ENCODE measurements at regions not wholly inside any gene's neighbourhood (a gene's known extent, or its start where the extent isn't known, plus 50 kb on each side); places are given as distances from the start of the nearest gene placed in this dataset.

GRCh38 chr20:52596256-52596655, 375.9 kb upstream of the TSHZ2 start:
- TF ChIP-seq, protein P1, sequence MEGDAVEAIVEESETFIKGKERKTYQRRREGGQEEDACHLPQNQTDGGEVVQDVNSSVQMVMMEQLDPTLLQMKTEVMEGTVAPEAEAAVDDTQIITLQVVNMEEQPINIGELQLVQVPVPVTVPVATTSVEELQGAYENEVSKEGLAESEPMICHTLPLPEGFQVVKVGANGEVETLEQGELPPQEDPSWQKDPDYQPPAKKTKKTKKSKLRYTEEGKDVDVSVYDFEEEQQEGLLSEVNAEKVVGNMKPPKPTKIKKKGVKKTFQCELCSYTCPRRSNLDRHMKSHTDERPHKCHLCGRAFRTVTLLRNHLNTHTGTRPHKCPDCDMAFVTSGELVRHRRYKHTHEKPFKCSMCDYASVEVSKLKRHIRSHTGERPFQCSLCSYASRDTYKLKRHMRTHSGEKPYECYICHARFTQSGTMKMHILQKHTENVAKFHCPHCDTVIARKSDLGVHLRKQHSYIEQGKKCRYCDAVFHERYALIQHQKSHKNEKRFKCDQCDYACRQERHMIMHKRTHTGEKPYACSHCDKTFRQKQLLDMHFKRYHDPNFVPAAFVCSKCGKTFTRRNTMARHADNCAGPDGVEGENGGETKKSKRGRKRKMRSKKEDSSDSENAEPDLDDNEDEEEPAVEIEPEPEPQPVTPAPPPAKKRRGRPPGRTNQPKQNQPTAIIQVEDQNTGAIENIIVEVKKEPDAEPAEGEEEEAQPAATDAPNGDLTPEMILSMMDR (conservative IDR thresholded peaks at IDR 0.05; ENCODE audit: low read depth, low read length): no peak
- TF ChIP-seq EZH2 (IDR thresholded peaks at IDR 0.05; ENCODE audit: borderline replicate concordance, low read depth, low read length, poor library complexity, severe bottlenecking): no peak
